HG02870 (cell line): ENCODE measurements at regions not wholly inside any gene's neighbourhood (a gene's known extent, or its start where the extent isn't known, plus 50 kb on each side); places are given as distances from the start of the nearest gene placed in this dataset.

Experiments used
- ATAC-seq: cut with Tn5 transposase; IDR thresholded peaks from one replicate; pipeline ENCODE4 v1.9.1; 2021; ENCODE audit warnings: mild to moderate bottlenecking, moderate library complexity; ENCODE audit not compliant: unreplicated experiment

DNA sequence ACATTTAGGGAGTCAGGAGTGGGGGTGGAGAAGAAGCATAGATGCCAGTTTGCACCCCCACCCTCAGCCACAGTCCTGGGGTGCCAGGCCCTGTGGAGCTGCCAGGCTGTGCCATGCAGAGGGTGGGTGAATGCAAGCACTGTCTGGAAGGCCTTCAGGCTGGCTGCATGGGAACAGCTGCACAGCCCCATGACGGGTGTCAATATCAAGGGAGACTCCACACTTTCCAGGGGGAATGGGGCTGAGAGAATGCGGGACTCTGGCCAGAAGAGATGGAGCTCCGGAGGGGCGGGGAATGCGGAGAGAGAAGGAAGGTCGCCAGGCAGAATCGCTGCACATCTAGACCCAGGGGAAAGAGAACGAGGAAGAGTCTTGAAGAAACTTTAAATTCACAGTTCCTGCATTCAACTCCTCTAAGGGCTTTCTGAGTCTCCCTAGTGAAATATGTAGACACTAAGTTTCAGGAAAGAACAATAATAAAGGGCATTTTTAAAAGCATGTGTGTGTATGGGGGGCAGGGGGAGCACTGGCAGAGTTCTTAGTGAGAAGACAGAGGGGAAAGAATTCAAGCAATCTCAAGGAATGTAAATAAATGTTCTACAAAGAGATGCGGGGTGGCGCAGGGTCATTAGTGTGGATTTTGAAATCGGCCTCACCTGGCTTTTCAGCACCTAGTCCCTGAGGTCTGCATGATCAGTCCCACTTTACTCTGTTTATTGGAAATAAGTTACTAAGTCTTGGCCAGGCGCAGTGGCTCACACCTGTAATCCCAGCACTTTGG, 59.1 kb downstream of the BOD1 start:
- no peak for ATAC-seq

DNA sequence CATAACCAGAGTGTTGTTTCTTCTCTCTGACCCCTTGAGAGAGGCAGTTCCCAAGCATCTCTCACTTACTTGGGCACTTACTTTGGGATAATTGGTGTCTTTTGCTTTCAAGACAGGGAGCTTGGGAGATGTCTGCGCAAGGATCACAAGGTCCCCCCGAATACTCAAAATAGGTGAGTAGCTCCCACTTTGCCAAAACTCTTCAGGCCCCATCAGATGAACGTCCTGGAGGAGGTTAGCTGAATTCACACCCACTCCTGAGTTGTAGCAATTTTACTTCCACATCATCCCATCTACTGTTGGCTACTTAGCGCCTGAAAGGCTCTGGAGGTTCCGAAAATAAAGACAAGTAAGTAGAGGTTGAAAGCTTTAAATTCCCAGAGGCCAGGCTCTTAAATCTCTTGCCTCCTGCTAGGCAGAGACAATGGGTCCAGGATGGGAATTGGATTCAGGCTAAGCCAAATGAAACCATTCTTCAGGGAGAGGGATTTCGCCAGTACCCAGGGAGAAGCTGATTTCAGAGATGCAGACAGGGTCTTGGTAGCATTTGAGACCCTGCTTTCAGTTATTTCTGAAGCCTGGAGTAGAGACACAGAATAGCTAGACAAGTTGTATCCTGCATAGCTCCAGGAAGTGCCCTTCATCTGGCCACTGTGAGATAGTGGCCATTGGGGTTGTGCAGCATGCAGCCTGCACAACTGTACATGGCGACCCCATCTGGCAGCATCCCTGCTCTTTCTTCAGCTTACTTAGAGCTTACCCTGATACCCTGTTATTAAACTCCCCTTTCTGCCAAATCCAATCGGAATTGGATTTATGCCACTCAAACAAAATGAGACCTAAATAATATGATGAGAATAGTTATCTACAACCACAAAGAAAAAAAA, 60.1 kb downstream of the BOD1 start:
- no peak for ATAC-seq

DNA sequence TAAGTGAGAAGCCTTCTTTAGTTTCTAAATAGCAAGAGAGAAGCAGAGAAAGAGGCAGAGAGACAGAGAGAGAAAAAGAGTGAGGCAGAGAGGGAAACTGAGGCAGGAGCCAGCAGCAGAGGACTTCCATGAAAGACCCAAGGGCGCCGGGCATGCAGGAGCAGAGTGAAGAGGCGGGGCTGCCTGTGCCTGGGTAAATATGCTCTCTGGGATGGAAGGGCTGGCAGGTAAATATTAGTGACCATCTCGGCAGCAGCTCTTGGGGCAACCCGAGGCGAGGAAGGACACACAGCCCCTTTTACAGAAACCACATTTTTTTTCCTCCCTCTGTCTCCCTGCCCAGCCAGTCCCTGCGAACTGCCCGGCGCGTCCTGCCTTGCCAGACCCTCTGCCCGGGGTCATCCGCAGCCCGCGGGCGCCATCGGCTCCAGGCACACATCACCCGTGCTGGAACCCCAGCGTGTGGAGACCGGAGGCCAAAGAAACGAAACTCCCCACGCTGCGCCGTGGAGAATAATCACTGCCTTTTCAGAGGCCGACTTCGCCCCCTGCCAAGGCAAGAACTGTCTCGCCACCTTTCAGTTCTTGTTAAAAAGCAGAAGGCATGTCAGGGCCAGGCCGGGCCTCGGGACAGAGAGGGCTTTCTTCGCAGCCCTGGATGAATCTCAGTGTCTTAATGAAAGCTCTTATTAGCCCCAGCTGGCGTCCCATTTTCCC, 61.3 kb downstream of the BOD1 start:
- ATAC-seq, result no peak

DNA sequence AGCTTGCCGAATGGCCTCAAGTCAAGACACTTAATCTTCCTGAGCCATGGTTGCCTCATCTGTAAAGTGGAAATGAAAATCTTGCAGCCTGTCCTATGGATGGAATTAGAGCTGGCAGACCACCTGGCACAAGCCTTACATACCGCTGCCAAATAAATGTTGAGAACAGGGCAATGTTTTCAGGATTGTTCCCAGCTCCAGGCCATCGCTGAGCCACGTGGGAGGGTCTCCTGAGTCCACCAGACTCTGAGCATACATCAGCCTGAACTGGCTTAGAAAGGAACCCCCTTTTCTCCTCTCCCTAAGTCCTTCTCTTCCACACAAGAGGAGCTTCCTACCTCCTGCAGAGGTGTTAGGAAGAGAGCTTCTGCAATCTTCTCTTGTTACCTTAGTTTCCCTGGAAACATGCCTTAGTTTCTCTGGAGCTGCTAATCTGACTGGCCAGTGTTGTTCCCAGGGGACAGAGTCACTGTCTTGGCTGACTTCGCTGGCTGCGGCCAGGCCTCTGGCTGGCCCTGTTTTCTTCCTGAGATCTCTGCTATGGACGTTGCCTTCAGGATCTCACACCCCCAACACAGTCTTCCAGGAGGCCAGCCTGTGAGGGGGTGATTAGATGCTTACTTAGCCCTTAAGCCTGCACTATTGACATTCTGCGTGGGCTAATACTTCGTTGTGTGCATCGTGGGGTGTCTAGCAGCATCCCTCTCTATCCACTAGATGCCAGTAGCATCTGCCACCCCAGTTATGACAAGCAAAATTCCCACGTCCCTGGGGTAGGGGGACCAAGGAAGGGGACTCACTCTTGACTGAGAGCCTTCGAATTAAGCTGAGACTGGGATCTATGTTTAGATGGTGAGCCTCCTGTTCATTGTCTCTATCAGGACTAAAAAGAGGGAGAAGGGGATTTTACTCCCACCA, 62.2 kb downstream of the BOD1 start:
- no peak for ATAC-seq

DNA sequence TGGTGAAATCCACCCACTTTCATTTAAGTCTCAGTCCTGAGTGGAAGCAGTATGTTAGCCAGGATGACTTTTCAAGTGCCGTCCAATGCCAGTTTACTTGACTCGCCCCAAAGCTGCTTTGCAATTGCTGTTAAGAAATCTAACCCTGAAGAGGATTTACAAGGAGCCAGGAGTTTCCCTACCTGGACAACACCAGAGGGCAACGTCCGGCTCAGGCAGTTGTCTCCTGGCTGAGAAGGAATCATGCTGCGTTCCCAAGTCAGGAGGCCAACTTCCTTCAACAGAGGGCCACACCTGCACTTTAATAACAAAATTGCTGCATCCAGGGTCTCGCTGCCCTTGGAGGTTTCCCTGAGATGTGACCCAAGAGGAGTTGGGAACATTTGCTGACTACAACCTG, 65.8 kb downstream of the BOD1 start:
- no peak for ATAC-seq

DNA sequence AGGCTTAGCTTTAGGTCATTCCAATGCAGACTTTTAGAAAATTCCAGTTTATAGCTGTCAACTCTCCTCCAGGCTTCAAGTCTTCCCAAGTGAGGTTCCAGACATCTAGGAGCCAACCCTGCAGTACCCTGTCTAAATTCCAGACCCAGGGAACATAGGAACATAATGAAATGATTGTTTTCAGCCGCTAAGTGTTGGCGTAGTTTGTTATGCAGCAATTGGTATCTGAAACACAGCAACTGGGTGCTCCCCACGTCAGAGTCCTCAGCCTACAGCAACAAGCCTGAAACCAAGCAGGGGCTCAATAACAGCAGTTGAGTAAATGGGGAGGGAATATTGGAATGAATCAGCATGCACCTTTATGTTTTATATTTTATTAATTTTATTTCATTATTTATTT, 66.8 kb downstream of the BOD1 start:
- ATAC-seq, result no peak

DNA sequence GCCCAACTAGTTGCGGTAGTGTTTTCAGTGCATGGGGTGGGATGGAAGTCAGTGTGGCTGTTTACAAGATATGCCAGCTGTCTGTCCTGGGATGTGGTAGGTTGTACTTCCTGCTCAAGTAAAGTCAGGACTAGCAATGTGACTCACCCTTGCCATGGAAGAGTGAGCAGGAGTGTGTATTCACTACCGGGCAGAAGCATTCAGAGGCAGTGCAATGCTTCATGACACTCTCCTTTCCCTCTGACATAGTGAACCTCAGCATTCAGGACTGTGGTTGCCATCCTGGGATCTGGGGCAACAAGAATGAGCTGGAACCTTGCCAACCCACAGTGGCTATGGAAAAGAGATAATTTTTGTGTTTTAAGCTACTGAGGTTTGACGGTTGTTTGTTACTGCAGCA, 68.9 kb downstream of the BOD1 start:
- peak; percentile 83 for ATAC-seq

DNA sequence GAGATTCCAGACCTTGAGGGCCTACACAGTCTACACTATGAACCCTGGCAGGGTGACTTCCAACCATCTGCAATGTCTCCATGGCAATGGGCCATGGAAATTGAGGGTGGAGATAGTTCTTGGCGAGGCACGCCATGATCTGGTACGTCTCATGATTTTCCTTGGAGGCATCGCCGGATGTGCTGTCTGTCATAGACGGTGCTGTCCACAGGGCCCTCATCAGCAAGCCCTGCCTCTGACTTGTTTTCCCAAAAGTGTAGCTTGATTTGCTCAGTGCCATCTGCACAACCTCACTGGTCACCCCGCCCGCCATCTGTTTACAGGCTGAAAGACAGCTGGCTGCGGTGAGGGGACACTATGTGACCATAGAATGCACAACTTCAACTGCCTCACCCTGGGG, 73.5 kb downstream of the BOD1 start:
- ATAC-seq, result no peak

DNA sequence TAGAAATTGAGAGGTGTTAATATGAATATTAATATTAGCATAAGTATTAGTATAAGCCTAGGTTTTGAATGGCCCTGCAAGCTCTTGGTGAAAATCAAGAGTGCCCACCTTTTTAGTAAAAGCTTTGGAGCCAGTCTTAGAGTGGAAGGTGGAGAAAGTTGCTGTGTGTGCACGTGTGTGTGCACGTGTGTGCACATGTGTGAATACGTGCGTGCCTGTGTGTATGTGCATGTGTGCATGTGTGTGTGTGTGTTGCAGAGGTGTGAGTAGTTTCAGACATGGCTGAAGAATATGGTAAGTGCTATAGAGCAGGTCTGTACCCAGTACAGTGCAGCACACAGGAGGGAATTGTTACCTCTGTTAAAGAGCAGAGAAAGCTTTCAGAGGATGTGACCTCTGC, 74.3 kb downstream of the BOD1 start:
- no peak for ATAC-seq

DNA sequence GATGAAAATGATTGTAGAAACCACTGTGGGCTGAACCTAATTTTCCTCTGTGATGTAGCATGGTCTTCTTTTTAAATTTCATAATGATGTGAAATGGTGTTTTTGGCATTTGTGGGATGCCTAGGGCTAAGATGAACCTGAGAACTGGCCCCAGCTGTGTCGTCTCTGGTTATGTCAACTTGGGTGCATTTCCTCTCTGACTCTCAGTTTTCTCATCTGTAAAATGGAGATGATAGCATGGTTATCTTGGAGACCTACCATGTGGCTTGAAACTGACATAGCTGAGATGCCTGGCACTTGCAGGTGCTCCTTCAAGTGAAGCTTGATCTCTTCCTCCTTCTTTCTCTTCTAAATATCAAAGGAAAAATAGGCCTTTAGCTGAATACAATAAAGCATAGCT, 77.8 kb downstream of the BOD1 start:
- peak; percentile 51 for ATAC-seq

DNA sequence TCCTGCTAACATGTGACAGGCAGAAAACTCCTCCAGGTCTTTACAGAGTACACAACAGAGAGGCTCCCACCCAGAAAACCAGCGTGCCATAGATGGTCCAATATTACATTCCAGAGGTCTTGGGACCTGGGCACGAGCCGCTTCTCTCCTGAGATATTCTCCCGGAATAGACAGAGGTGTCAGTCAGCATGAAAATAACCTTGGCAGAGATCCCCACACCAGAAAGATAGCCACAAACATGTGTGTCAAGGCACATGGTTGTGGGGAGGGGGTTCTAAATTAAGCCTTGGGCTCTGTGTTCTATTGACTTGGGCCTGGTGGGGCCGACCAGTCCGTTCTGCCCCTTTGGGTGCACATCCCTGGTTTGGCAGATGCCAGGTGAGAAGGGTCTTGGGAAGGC, 78.4 kb downstream of the BOD1 start:
- no peak for ATAC-seq

DNA sequence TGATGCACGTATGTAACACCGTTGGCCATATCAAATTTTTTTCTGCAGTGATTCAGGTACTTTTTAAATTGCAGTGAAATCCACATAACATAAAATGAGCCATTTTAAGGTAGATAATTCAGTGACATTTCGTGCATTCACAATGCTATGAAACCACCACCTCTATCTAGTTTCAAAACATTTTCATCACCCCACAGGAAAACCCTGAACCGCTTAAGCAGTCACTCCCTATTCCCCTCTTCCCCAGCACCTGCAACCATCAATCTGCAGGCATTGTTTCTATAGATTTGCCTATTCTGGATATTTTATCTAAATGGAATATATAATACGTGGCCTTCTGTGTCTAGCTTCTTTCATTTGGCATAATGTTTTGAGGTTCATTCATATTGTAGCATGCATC, 79.2 kb downstream of the BOD1 start:
- no peak for ATAC-seq

DNA sequence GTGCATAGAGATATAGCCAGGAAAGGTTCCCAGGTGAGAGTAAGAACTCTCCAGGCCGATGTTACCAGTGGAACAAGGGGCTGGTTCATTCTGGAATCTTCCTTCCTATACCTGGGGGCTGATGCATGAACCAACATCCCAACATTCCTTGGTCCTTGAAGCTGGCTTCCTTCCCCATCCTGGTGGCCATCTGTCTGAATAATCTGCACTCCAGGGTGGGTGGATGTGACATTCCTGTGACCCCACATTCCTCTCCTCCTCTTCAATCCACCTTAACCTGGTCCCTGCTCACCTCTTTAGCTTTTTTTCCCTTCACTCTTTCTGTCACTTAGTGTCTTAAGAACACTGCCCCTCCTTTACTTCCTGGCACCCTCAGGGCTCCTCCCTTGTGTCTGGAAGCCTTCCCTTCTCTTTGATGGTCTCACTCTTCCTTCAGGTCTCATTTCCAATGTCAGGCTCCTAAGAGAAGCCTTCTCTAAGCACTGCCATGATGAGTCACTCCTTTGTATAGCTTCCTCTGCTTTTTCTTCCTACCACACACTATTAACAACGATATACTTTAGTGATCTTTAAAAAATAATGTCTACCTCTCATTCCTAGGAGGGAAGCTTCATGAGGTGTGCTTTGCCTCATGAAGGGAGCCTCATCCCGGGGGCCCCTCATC, 80.3 kb downstream of the BOD1 start:
- ATAC-seq, result no peak

DNA sequence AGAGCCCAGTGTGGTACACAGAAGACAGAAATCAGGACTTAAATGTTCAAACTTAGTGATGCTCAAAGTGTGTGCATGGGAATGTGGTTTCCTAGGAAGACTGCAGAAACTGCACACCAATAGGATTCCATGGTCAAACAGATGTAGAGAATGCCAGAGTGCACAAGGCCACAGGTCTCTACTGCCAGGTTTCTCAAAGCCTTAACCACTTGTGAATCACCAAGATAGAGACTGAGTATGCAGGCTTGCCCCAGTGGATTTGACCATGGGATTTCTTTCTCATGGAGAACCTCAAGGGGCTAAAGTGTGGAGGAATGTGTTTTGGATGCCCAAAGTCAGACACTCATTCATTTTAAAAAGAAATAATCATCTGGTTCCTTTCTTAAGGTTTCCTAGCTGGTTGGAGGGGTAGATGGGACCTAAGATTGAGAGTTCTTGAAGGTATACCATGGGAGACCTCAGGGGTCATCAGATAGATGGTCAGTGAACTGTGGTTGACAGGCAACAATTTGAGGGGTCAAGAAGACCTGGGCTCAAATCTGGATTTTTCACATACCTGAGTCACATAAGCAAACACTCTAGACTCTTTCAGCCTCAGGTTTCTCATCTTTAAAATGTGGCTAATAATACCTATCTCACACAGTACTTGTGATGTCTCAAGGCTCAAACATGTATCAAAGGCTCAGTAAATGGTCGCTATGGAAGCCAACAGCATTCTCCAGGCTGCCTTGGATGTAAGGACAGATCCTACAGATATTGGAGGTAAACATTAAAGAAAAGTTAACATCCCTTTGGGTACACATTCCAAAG, 81.1 kb downstream of the BOD1 start:
- ATAC-seq, result no peak

DNA sequence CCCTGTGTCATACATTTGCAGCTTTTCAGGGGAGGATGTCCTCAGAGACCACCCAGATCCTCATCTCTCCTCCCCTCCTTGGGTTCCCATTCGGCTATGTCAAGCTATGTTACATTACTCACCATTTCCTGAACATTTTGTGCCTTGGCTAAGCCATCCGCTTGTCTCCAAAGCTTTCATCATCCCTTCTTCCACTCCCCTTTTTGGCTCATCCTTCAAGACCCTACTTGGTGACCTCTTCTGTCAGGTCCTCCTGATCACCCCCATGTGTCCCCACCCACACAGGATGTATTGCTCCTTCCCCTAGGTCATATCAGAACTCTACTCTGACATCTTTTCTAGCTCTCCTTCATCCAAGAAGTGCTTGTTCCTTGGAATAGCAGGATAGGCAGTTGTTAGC, 81.8 kb downstream of the BOD1 start:
- ATAC-seq, result no peak

DNA sequence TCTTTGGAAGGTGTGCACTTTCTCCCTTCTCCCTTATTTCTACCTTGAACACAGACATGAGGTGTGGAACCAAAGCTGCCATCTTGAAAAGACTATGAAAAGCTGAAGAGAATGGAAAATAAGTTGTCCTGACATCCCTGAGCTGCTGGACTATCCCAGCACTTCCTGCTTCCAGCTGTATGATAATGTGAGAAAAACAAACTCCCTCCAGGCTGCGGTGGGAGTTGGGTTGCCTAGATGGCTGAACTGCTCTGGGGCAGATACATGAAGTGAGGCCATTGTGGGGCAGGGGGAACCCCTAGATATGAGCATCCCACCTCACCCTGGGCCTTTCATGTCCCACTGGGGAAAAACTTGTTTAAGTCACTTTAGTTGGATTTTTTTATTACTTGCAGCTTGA, 82.4 kb downstream of the BOD1 start:
- no peak for ATAC-seq

DNA sequence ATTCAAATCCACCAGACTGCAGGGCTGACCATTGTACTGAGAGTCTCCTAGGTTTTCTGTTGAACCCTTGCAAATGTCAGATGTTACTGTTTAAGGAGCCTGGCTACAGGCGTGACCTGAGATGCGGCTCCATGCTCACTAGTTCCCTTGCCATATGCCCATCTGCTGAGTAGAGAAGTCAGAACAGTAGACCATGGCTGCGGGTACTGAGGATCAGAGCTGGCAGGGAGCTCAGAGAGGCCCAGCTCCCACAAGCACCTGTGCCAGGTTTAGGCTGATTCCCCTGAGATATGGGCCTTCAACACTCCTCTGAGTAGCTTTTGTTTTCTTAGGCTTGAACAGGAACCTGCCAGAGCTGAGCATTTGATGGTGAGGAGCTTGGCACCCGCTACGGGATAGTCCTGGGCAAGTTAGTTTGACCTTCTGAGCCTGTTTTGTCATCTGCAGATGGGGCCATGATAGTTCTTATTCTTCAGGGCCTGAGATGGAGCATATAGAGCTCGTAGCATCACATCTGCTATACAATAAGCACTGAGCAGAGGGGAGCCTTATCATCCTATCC, 83.7 kb downstream of the BOD1 start:
- no peak for ATAC-seq

DNA sequence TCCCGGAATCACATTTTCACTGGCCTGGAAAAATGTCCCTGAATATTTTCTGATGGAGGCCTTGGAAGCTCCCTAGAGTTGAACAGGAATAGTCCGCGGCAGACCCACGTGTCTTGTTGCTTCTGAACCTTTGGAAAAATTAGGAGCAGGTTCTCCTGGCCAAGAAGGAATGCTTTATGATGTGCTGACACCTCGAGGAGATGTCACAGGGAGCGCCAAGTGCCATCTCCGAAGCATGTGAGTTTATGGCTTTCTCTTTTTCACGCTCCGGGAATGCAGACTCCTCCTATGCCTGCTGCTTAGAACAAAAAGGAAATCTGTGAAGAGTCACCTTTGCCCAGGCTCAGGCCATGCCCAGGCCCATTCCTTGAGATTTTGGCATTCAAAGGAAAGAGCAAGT, 84.6 kb downstream of the BOD1 start:
- no peak for ATAC-seq

DNA sequence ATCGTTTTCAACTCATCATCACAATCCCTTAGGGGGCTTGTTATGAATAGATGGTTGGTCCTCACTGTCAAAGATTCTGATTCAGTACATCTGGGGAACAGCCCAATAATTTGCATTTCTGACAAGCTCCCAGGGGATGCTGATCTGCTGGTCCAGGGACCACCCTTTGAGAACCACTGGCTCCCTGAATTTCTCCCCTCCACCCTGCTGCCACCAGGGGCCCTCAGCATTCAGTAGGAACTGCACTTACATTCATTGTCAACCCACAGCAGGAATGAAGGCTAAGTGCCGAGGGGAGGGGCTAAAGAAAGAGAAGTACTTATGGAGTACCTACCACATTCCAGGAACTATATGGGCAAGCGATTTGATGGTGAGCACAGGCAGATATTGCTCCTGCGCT, 85.9 kb downstream of the BOD1 start:
- no peak for ATAC-seq
